Uterus (tissue), 3 donors: ENCODE measurements at regions not wholly inside any gene's neighbourhood (a gene's known extent, or its start where the extent isn't known, plus 50 kb on each side); places are given as distances from the start of the nearest gene placed in this dataset.

ENCODE experiments used
- DNase-seq, 2 donors: peaks; one replicate each; pipeline ENCODE4 v3.0.0-alpha.2; 2019 to 2020
- H3K27ac ChIP-seq, 2 donors: fragments of 200-600 bp; sonication (generic); 1 replicate in 1 of 2; 2 replicates in 1 of 2; pipeline ENCODE4 v1.5.1; 2016 to 2018
- H3K27me3 ChIP-seq, 2 donors: fragments of 200-600 bp; sonication (generic); one replicate each; pipeline ENCODE4 v1.5.1; 2018 to 2019; ENCODE audit warnings: control low read depth in 1 of 2
- H3K36me3 ChIP-seq, 2 donors: fragments of 200-600 bp; sonication (generic); one replicate each; pipeline ENCODE4 v1.5.1; 2019; ENCODE audit warnings: control low read depth in 1 of 2
- H3K4me1 ChIP-seq, 2 donors: fragments of 200-600 bp; sonication (generic); one replicate each; pipeline ENCODE4 v1.5.1; 2018 to 2019; ENCODE audit warnings: control low read depth in 1 of 2
- H3K4me3 ChIP-seq, 2 donors: fragments of 200-600 bp; sonication (generic); 1 replicate in 1 of 2; 2 replicates in 1 of 2; pipeline ENCODE4 v1.5.1; 2018 to 2019; ENCODE audit warnings: mild to moderate bottlenecking in 1 of 2
- H3K9me3 ChIP-seq, 2 donors: fragments of 200-600 bp; sonication (generic); one replicate each; pipeline ENCODE4 v1.5.1; 2019; ENCODE audit warnings: control low read depth in 1 of 2
- POLR2A ChIP-seq, 2 donors: fragments of 450-650 bp; IDR thresholded peaks; one replicate each; pipeline ENCODE4 v1.6.1; 2016; ENCODE audit warnings: antibody characterized with exemption in 2 of 2, mild to moderate bottlenecking in 1 of 2, moderate library complexity in 1 of 2
- intact Hi-C: fragments of 100-400 bp; cut with DNase I; formaldehyde crosslinking; loops from one replicate; pipeline ENCODE4 v1.15.1; 2023; ENCODE audit warnings: low total_unique reads
- TF ChIP-seq, protein P1 (sequence below), 4 experiments: fragments of 200-600 bp in 2 of 4; fragments of 450-650 bp in 2 of 4; sonication (generic) in 2 of 4; IDR thresholded peaks; one replicate each; pipeline ENCODE4 v1.5.1; 2016 to 2019; ENCODE audit warnings: antibody characterized with exemption in 4 of 4, mild to moderate bottlenecking in 2 of 4, moderate library complexity in 1 of 4
- donor health status: DM: yes; HTN: yes; CAD: no.

DNA sequence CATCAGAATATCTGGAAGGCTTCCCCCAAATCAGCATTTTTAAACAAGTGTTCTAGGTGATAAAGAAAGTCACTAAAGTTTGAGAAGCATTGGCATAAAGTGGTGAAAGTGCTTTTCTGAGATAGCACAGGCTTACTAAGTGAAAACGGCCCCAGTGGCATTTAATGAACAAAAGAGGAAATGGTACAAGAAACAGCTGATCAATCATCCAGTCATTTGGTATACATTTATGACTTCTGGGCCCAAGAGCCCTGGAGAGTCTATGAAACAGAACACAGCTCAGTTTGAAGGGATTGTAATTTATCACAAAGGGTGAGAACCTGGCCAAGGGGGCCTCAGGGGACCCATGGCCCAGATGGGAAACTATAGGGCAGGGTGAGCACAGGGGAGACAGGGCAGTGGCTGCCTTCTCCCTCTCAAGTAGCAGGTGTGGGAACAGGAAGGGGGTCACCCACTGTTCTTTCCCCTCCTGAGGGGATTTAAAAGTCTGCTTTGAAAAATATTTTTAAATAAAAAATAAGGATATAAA, 265.5 kb upstream of the ROPN1 start:
- Histone ChIP-seq H3K27ac (peak overlapping the region; percentile 42 to 47), H3K9me3 (no peaks in the 10 kb centered on the region), H3K27me3 (no peaks in the 10 kb centered on the region), H3K36me3 (no peaks in the 10 kb centered on the region), H3K4me1 (peaks cover 7% of the 10 kb centered on the region in 2 donors), H3K4me3 (no peak overlapping the region)
- no peak for DNase-seq
- TF ChIP-seq, protein P1, sequence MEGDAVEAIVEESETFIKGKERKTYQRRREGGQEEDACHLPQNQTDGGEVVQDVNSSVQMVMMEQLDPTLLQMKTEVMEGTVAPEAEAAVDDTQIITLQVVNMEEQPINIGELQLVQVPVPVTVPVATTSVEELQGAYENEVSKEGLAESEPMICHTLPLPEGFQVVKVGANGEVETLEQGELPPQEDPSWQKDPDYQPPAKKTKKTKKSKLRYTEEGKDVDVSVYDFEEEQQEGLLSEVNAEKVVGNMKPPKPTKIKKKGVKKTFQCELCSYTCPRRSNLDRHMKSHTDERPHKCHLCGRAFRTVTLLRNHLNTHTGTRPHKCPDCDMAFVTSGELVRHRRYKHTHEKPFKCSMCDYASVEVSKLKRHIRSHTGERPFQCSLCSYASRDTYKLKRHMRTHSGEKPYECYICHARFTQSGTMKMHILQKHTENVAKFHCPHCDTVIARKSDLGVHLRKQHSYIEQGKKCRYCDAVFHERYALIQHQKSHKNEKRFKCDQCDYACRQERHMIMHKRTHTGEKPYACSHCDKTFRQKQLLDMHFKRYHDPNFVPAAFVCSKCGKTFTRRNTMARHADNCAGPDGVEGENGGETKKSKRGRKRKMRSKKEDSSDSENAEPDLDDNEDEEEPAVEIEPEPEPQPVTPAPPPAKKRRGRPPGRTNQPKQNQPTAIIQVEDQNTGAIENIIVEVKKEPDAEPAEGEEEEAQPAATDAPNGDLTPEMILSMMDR (IDR thresholded peaks at IDR 0.05), result no peak
- no peak for TF ChIP-seq POLR2A (IDR thresholded peaks at IDR 0.05)
- intact Hi-C loops, result no loop called here

DNA sequence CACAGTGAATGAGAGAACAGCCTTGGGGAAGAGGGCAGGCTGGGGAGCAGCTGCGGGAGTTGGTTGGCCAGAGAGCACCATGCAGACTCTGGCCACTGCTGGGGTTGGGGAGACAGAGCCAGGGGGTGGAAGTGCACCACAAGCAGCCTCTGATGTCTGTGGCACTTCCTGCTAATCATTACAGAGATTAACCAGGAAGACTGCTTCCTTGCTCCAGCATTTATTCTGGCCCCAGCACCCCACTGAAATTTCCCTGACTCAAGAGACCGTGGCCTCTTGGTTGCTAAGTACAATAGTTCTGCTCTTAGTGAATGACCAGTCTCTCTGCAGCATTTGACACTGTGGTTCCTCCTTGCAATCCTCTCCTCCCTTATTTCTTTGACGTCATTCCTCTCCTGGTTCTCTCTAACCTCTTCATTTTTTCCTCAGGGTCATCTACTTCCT, 266.2 kb upstream of the ROPN1 start:
- Histone ChIP-seq H3K4me1 (peaks cover 7% of the 10 kb centered on the region in 2 donors), H3K27ac (peak overlapping the region; percentile 42 to 47)

DNA sequence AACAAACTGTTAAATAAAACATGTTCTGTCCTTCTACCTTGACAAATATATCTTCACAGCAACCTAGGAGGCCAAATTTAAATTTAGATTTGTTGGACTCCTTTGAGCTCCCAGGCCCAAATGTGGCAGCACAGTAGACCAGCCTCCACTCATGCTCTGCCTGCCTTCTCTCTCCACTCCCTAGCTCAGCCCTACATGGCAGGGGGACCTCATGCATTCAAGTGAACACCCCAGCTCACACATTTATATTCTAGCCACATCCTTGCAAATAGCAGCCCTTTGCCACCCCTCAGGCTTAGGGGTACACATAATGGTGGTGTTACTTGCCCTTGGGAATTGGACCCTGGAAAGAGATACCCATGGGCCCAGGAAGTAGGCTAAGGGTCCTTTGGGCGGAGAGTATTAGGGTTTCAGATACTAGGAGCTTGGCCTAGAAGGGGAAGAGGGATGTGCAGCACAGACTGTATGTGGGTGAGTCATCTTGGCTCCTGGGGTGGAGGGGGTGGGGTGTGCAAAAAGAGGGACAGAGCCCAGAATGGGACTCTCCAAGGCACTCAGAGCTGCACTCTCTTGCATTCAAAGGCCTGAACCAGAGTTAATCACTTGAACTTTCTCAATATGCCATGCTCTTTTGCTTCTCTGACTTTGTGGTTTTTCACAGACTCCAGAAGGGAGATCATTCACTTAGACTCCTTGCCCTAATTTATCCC, 268.4 kb upstream of the ROPN1 start:
- DNase-seq, result peak; percentile 71 to 84
- intact Hi-C loops, result no loop called here
- Histone ChIP-seq H3K27me3 (no peaks in the 10 kb centered on the region), H3K36me3 (no peaks in the 10 kb centered on the region), H3K4me3 (no peak overlapping the region), H3K27ac (peak overlapping the region; percentile 60 to 73), H3K9me3 (no peaks in the 10 kb centered on the region), H3K4me1 (peaks cover 7% of the 10 kb centered on the region in 2 donors)
- TF ChIP-seq, protein P1 (IDR thresholded peaks at IDR 0.05), result no peak
- no peak for TF ChIP-seq POLR2A (IDR thresholded peaks at IDR 0.05)

More for the DNA sequence above, 266.2 kb upstream of the ROPN1 start:
- no peak for TF ChIP-seq POLR2A (IDR thresholded peaks at IDR 0.05)
- TF ChIP-seq, protein P1 (IDR thresholded peaks at IDR 0.05), result no peak
- Histone ChIP-seq H3K36me3 (no peaks in the 10 kb centered on the region), H3K9me3 (no peaks in the 10 kb centered on the region), H3K4me3 (no peak overlapping the region), H3K27me3 (no peaks in the 10 kb centered on the region)
- intact Hi-C loops, result no loop called here
- no peak for DNase-seq

DNA sequence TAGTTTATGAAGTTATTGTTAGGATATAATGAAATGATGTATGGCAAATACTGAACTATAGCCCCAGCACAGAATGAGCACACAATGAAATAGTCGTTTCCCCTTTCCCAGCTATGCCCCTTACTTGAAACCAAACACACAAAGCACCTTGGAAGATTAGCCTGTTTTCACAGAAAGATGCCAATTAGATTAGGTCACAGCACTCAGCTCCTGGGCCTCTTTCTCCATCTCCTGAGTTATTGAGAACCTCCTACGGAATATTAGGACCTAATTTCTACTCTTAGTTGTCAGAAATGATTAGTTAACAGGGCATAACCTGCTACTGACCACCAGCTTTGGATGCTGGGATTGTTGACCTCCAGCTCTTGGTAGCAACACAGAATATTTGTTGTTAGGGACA, 269.4 kb upstream of the ROPN1 start:
- no peak overlapping the region for H3K4me3 ChIP-seq
- DNase-seq, result no peak
- TF ChIP-seq, protein P1 (IDR thresholded peaks at IDR 0.05), result no peak
- no peak for TF ChIP-seq POLR2A (IDR thresholded peaks at IDR 0.05)
- H3K9me3 ChIP-seq, result no peaks in the 10 kb centered on the region
- peak overlapping the region; percentile 60 to 73 for H3K27ac ChIP-seq
- H3K27me3 ChIP-seq, result no peaks in the 10 kb centered on the region
- no peaks in the 10 kb centered on the region for H3K36me3 ChIP-seq
- H3K4me1 ChIP-seq, result peaks cover 7% of the 10 kb centered on the region in 2 donors
- intact Hi-C loops, result no loop called here

DNA sequence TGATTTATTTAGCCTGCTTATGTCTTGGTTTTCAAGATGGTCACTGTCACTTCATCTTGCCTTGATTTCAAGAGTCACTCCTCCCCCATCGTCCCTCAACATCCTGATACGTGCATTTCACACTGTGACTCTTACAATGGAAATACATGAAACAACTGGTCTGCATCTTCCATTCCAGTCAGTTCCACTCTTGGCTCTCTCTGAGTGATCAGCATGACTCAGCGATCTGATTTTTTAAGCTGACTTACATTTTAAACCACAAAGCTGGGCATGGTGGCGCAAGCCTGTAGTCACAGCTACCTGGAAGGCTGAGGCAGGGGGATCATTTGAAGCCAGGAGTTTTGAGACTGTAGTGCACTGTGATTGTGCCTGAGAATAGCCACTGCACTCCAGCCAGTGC, 271.2 kb upstream of the ROPN1 start:
- H3K36me3 ChIP-seq, result no peaks in the 10 kb centered on the region
- H3K4me3 ChIP-seq, result no peak overlapping the region
- intact Hi-C loops, result no loop called here
- H3K4me1 ChIP-seq, result peaks cover 7% of the 10 kb centered on the region in 2 donors
- no peak for DNase-seq
- no peaks in the 10 kb centered on the region for H3K9me3 ChIP-seq
- H3K27ac ChIP-seq, result no peak overlapping the region
- no peaks in the 10 kb centered on the region for H3K27me3 ChIP-seq
- TF ChIP-seq POLR2A (IDR thresholded peaks at IDR 0.05), result no peak
